BE2C (cell line): ENCODE measurements at regions not wholly inside any gene's neighbourhood (a gene's known extent, or its start where the extent isn't known, plus 50 kb on each side); places are given as distances from the start of the nearest gene placed in this dataset.

Experiments used
- DNase-seq: peaks from one replicate; pipeline ENCODE4 v3.0.0-alpha.2; 2020
- H3K27me3 ChIP-seq: fragments of 250-450 bp; sonication (Bioruptor Pico); 2 replicates; pipeline ENCODE4 v1.5.1; 2020; ENCODE audit warnings: mild to moderate bottlenecking
- H3K36me3 ChIP-seq: fragments of 250-450 bp; sonication (Bioruptor Pico); 2 replicates; pipeline ENCODE4 v1.5.1; 2020; ENCODE audit warnings: mild to moderate bottlenecking
- H3K4me1 ChIP-seq: fragments of 250-450 bp; sonication (Bioruptor Pico); 2 replicates; pipeline ENCODE4 v1.5.1; 2020
- H3K4me3 ChIP-seq: 2 replicates; pipeline ENCODE4 v1.5.1; 2011; ENCODE audit warnings: low read depth, low read length
- H3K9me3 ChIP-seq: fragments of 250-450 bp; sonication (Bioruptor Pico); 2 replicates; pipeline ENCODE4 v1.5.1; 2020
- CTCF ChIP-seq: IDR thresholded peaks from 2 replicates; pipeline ENCODE4 v1.5.1; 2012; ENCODE audit warnings: mild to moderate bottlenecking, low read depth, low read length

- no peak overlapping the region for H3K4me3 ChIP-seq
- no peak for TF ChIP-seq CTCF
- no peaks in the 10 kb centered on the region for H3K36me3 ChIP-seq
- no peaks in the 10 kb centered on the region for H3K4me1 ChIP-seq
- no peaks in the 10 kb centered on the region for H3K9me3 ChIP-seq
- no peak for DNase-seq
- no peaks in the 10 kb centered on the region for H3K27me3 ChIP-seq
Observed at GRCh38 chr16:9141813-9142212, 50.4 kb downstream of the HAPSTR1 start.

GRCh38 chr16:9144106-9144505 lies 52.7 kb downstream of the HAPSTR1 start:
- Histone ChIP-seq H3K4me1 (no peaks in the 10 kb centered on the region), H3K36me3 (no peaks in the 10 kb centered on the region), H3K9me3 (no peaks in the 10 kb centered on the region), H3K27me3 (no peaks in the 10 kb centered on the region), H3K4me3 (no peak overlapping the region)
- DNase-seq, result no peak
- no peak for TF ChIP-seq CTCF

- H3K27me3 ChIP-seq, result no peaks in the 10 kb centered on the region
- H3K36me3 ChIP-seq, result no peaks in the 10 kb centered on the region
- H3K4me1 ChIP-seq, result no peaks in the 10 kb centered on the region
- no peak for DNase-seq
- TF ChIP-seq CTCF, result no peak
- no peak overlapping the region for H3K4me3 ChIP-seq
- no peaks in the 10 kb centered on the region for H3K9me3 ChIP-seq
Observed at GRCh38 chr16:9148374-9149015, 57.1 kb downstream of the HAPSTR1 start.

DNA sequence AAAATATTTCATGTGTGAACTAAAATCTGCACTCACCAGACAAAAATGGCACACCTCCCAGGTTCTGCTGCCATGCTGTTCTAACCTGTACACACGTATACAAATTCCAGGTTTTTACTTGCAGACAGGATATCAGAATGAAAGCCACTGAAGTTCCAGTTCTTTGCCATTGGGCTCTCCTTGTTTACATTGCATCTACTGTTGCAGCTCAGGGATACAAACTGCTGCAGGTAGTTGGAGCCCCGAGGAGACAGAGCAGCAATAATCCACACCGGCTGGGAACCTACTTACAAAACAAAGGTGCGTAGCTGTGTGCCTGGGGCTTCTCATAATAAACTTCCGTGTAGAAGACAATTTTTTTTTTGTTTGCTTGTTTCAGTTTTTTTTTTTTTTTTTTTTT lies 59.6 kb downstream of the HAPSTR1 start:
- H3K4me3 ChIP-seq, result no peak overlapping the region
- DNase-seq, result no peak
- H3K9me3 ChIP-seq, result no peaks in the 10 kb centered on the region
- no peak for TF ChIP-seq CTCF
- H3K27me3 ChIP-seq, result no peaks in the 10 kb centered on the region
- no peaks in the 10 kb centered on the region for H3K4me1 ChIP-seq
- H3K36me3 ChIP-seq, result no peaks in the 10 kb centered on the region

DNA sequence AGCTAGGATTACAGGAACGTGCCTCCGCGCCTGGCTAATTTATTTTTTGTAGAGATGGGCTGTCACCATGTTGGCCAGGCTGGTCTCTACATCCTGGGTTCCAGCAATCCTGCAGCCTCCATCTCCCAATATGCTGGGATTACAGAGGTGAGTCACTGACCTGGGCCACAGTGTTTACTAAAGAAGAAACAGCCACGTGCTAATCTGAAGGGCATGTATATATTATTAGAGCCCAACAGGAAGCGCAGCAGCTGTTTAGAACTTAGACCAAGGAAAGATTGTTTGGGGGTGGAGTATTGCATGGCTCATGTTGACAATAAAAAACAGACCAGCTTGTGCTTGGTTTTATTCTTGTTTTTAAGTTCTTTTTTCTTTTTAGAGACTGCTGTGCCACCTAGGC lies 60.2 kb downstream of the HAPSTR1 start:
- no peaks in the 10 kb centered on the region for H3K27me3 ChIP-seq
- no peak overlapping the region for H3K4me3 ChIP-seq
- no peak for TF ChIP-seq CTCF
- H3K4me1 ChIP-seq, result no peaks in the 10 kb centered on the region
- no peak for DNase-seq
- no peaks in the 10 kb centered on the region for H3K36me3 ChIP-seq
- H3K9me3 ChIP-seq, result no peaks in the 10 kb centered on the region

- no peaks in the 10 kb centered on the region for H3K4me1 ChIP-seq
- no peak for TF ChIP-seq CTCF
Observed at GRCh38 chr16:9152649-9153501, 61.4 kb downstream of the HAPSTR1 start.

More at GRCh38 chr16:9152649-9153501, 61.4 kb downstream of the HAPSTR1 start:
- Histone ChIP-seq H3K9me3 (no peaks in the 10 kb centered on the region), H3K4me3 (no peak overlapping the region), H3K27me3 (no peaks in the 10 kb centered on the region; the same call in 1 of the 2 replicates), H3K36me3 (no peaks in the 10 kb centered on the region)
- DNase-seq, result no peak
